Colonic mucosa (tissue), 4 donors: ENCODE measurements at regions not wholly inside any gene's neighbourhood (a gene's known extent, or its start where the extent isn't known, plus 50 kb on each side); places are given as distances from the start of the nearest gene placed in this dataset.

Experiments
- DNase-seq: peaks from one replicate; pipeline ENCODE4 v3.0.0-alpha.2; 2020
- H3K27ac ChIP-seq: fragments of 200-600 bp; one replicate; pipeline ENCODE4 v1.8.0; 2021
- H3K27me3 ChIP-seq: fragments of 200-600 bp; one replicate; pipeline ENCODE4 v1.8.0; 2021
- H3K36me3 ChIP-seq: fragments of 200-600 bp; one replicate; pipeline ENCODE4 v1.8.0; 2021
- H3K4me1 ChIP-seq: fragments of 200-600 bp; one replicate; pipeline ENCODE4 v1.8.0; 2021; ENCODE audit warnings: mild to moderate bottlenecking
- H3K4me3 ChIP-seq: fragments of 200-600 bp; one replicate; pipeline ENCODE4 v1.8.0; 2021
- H3K9ac ChIP-seq, 2 donors: one replicate each; pipeline ENCODE4 v1.7.0; 2013; ENCODE audit warnings: control low read depth in 2 of 2, low read depth in 2 of 2, low read length in 2 of 2
- H3K9me3 ChIP-seq: fragments of 200-600 bp; one replicate; pipeline ENCODE4 v1.8.0; 2021
- intact Hi-C: fragments of 100-400 bp; cut with DNase I; formaldehyde crosslinking; loops from one replicate; pipeline ENCODE4 v1.14.1; 2022
- TF ChIP-seq, protein P1 (sequence below): fragments of 200-600 bp; IDR thresholded peaks from one replicate; pipeline ENCODE4 v1.8.0; 2022; ENCODE audit warnings: antibody characterized with exemption, mild to moderate bottlenecking
- donor health status: healthy.
- donor health status: DM: no; HTN: no; CAD: no.
- donor health status: DM: no; HTN: no; CAD: no.

DNA sequence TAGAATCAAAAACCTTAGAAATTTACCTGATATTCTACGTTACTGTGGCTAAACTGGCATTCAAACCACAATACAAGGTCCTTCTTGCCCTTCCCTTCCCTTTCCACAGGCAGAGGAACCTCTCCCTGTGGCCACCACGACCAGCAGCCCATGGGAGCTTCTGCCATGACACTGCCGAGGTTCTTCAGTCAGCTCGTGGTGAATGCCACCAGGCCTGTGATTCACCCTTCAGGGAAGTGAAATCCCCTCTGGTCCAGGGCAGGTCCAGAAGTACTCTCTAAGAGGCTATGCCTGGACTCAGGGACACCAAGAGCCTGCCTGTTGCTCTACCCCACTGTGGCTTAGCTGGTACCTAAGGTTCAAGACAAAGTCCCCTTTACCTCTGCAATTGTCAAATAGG is 123.0 kb downstream of the HTR1B start:
- DNase-seq = no peak
- H3K9me3 ChIP-seq = no peaks in the 10 kb centered on the region
- no peaks in the 10 kb centered on the region for H3K27me3 ChIP-seq
- TF ChIP-seq, protein P1, sequence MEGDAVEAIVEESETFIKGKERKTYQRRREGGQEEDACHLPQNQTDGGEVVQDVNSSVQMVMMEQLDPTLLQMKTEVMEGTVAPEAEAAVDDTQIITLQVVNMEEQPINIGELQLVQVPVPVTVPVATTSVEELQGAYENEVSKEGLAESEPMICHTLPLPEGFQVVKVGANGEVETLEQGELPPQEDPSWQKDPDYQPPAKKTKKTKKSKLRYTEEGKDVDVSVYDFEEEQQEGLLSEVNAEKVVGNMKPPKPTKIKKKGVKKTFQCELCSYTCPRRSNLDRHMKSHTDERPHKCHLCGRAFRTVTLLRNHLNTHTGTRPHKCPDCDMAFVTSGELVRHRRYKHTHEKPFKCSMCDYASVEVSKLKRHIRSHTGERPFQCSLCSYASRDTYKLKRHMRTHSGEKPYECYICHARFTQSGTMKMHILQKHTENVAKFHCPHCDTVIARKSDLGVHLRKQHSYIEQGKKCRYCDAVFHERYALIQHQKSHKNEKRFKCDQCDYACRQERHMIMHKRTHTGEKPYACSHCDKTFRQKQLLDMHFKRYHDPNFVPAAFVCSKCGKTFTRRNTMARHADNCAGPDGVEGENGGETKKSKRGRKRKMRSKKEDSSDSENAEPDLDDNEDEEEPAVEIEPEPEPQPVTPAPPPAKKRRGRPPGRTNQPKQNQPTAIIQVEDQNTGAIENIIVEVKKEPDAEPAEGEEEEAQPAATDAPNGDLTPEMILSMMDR = no peak
- H3K36me3 ChIP-seq = no peaks in the 10 kb centered on the region
- intact Hi-C loops = no loop called here
- H3K9ac ChIP-seq = no peak overlapping the region
- H3K27ac ChIP-seq = no peak overlapping the region
- H3K4me3 ChIP-seq = no peak overlapping the region
- H3K4me1 ChIP-seq = no peaks in the 10 kb centered on the region

DNA sequence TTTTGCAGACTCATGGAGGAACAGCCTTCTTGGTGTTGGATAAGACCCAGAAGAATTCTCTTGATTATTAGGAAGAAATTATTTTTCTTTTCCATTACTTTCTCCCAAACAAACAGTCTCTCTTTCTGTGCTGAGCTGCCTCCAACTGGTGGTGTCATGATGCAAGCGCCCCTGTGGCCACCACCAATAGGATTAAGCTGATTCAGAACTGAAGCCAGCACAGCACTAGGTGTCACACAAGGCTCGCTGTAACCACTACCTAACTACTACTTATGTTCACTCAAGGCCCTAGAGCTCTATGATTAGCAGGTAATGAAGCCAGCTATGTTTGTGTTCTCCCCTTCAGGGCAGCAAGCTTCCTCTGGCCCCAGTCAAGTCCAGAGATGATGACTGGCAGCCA is 123.4 kb downstream of the HTR1B start:
- intact Hi-C loops = no loop called here
- H3K4me1 ChIP-seq = no peaks in the 10 kb centered on the region
- H3K27ac ChIP-seq = no peak overlapping the region

DNA sequence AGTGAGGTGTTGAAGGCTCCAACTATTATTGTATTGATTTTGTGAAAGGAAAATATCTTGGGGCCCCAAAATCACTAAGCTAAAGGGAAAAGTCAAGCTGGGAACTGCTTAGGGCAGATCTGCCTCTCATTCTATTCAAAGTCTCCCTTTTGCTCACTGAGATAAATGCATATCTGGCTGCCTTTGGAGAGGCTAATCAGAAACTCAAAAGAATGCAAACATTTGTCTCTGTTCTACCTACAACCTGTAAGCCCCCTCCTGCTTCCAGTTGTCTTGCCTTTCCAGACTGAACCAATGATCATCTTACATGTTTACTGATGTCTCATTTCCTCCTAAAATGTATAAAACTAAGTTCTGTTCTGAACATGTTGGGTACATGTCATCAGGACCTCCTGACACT is 125.9 kb downstream of the HTR1B start:
- TF ChIP-seq, protein P1 = no peak
- H3K9ac ChIP-seq = no peak overlapping the region
- H3K36me3 ChIP-seq = no peaks in the 10 kb centered on the region
- intact Hi-C loops = no loop called here
- H3K4me3 ChIP-seq = no peak overlapping the region
- no peaks in the 10 kb centered on the region for H3K9me3 ChIP-seq
- DNase-seq = no peak
- H3K27me3 ChIP-seq = no peaks in the 10 kb centered on the region
- no peaks in the 10 kb centered on the region for H3K4me1 ChIP-seq
- no peak overlapping the region for H3K27ac ChIP-seq

More for the DNA sequence above, 123.4 kb downstream of the HTR1B start:
- Histone ChIP-seq H3K9ac (no peak overlapping the region), H3K36me3 (no peaks in the 10 kb centered on the region), H3K4me3 (no peak overlapping the region), H3K27me3 (no peaks in the 10 kb centered on the region), H3K9me3 (no peaks in the 10 kb centered on the region)
- TF ChIP-seq, protein P1 = no peak
- no peak for DNase-seq

DNA sequence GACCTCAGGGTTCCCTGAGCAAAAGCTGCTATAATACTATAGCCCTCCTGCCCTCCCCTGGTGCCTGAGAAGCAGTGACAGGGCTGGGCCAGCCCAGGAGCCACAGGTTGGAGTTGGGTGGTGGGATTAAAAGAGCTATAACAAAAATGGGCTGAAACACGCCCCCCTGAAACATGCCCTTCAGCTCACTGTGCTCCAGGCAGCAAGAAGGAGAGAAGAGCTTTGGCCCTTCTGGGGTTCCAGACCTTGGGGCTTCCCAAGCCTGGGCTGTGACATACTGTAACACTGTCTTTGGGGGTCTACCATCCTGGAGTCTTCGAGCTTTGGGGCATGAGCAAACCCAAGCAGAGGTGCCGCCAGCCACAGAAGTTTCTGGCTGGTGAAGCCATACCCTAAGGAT is 129.2 kb downstream of the HTR1B start:
- H3K27me3 ChIP-seq = no peaks in the 10 kb centered on the region
- H3K4me3 ChIP-seq = no peak overlapping the region
- TF ChIP-seq, protein P1 = no peak
- DNase-seq = no peak
- H3K4me1 ChIP-seq = no peaks in the 10 kb centered on the region
- no peak overlapping the region for H3K9ac ChIP-seq
- H3K27ac ChIP-seq = no peak overlapping the region
- no peaks in the 10 kb centered on the region for H3K36me3 ChIP-seq
- H3K9me3 ChIP-seq = no peaks in the 10 kb centered on the region
- intact Hi-C loops = no loop called here

DNA sequence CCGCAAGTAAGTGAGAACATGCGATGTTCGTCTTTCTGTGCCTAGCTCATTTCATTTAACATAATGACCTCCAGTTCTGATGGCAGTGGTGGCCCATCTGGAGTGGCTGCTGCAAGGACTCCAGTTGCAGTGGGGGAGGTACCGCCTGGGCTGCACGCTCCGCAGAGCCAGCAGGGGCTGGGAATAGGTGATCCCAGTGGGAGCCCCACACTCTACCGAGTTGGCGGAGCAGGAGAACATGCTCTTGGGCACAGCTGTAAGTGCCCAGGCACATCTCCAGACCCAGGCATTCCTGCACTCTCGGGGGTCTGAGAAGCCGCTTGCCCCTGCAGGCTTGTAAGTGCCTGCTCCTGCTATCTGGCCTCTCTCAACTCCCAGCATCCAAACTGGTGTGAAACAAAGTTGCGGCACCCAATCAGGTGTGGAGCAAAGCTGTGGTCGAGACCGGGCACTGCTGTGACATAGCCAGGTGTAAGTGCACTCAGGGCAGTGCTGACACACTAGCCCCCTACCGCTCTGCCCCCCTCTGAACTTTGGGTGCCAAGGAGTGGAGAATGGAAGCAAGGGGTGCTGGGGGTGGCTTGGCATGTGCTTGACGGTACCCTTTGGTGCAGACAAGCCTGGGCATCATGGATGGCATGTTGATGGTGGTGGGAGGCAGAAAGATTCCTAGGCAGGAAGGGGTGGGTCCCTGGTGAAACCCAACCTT is 130.2 kb downstream of the HTR1B start:
- Histone ChIP-seq H3K9ac (no peak overlapping the region), H3K4me1 (no peaks in the 10 kb centered on the region), H3K36me3 (no peaks in the 10 kb centered on the region), H3K4me3 (no peak overlapping the region), H3K9me3 (no peaks in the 10 kb centered on the region), H3K27me3 (no peaks in the 10 kb centered on the region), H3K27ac (no peak overlapping the region)
- intact Hi-C loops = no loop called here
- DNase-seq = no peak
- TF ChIP-seq, protein P1 = no peak
